B cell (primary cell): ENCODE measurements at regions not wholly inside any gene's neighbourhood (a gene's known extent, or its start where the extent isn't known, plus 50 kb on each side); places are given as distances from the start of the nearest gene placed in this dataset.

Source experiments
- ATAC-seq: fragments of 200-7000 bp; cut with Tn5 transposase; one replicate; pipeline ENCODE4 v1.10.0; 2021; ENCODE audit warnings: low read depth, mild to moderate bottlenecking, moderate number of reproducible peaks, moderate library complexity
- CTCF ChIA-PET: fragments of 350-600 bp; sonication (Branson Sonifier 250); formaldehyde crosslinking; loops from one replicate; lab custom pipeline; 2021; ENCODE audit warnings: antibody characterized with exemption, inconsistent platforms; lab: Charles Lee
- POLR2A ChIA-PET: fragments of 350-600 bp; sonication (Branson Sonifier 250); formaldehyde crosslinking; loops from one replicate; lab custom pipeline; 2021; ENCODE audit warnings: antibody characterized with exemption; lab: Charles Lee
- DNase-seq: peaks from one replicate; pipeline ENCODE4 v3.0.0; 2013
- H2AFZ ChIP-seq: 2 replicates; pipeline ENCODE4 v1.6.1; 2012; ENCODE audit warnings: mild to moderate bottlenecking, low read depth, low read length; ENCODE audit not compliant: insufficient read depth, poor library complexity, severe bottlenecking
- H3K27ac ChIP-seq, 2 donors: 1 replicate in 1 of 2; 2 replicates in 1 of 2; pipeline ENCODE4 v1.5.1; 2012 to 2013; ENCODE audit warnings: low read length in 2 of 2, mild to moderate bottlenecking in 2 of 2, moderate library complexity in 1 of 2
- H3K27me3 ChIP-seq, 4 experiments: fragments of 200-600 bp in 1 of 4; sonication (generic) in 1 of 4; replicated peaks in 1 of 4; 1 replicate in 2 of 4; 2 replicates in 2 of 4; pipeline versions ENCODE4 v1.6.1 to v1.7.0; 2013 to 2016; ENCODE audit warnings: low read length in 3 of 4, mild to moderate bottlenecking in 2 of 4, mixed read lengths in 1 of 4, moderate library complexity in 1 of 4; ENCODE audit not compliant: insufficient read depth in 4 of 4, control insufficient read depth in 3 of 4; ENCODE audit errors: control extremely low read depth in 1 of 4
- H3K36me3 ChIP-seq, 2 experiments: replicated peaks in 1 of 2; 1 replicate in 1 of 2; 2 replicates in 1 of 2; pipeline versions ENCODE4 v1.6.1 to v1.7.1; 2013; ENCODE audit warnings: low read length in 1 of 2; ENCODE audit not compliant: insufficient read depth in 2 of 2, control insufficient read depth in 1 of 2; ENCODE audit errors: control extremely low read depth in 1 of 2, extremely low read depth in 1 of 2
- H3K4me1 ChIP-seq, 2 donors: fragments of 200-600 bp in 1 of 2; sonication (generic) in 1 of 2; 1 replicate in 1 of 2; 2 replicates in 1 of 2; pipeline versions ENCODE4 v1.5.1 to v1.6.1; 2013 to 2017; ENCODE audit warnings: low read length in 2 of 2; ENCODE audit not compliant: control insufficient read depth in 2 of 2, insufficient read depth in 2 of 2
- H3K4me2 ChIP-seq: replicated peaks from 2 replicates; pipeline ENCODE3; 2012; ENCODE audit warnings: mild to moderate bottlenecking, low read depth, low read length; ENCODE audit not compliant: poor library complexity, severe bottlenecking
- H3K4me3 ChIP-seq, 5 experiments: fragments of 200-600 bp in 1 of 5; sonication (generic) in 1 of 5; 1 replicate in 3 of 5; 2 replicates in 2 of 5; pipeline versions ENCODE4 v1.5.1 to v1.7.0; 2011 to 2016; ENCODE audit warnings: low read length in 4 of 5, mild to moderate bottlenecking in 4 of 5, low read depth in 2 of 5, control low read depth in 1 of 5, moderate library complexity in 1 of 5; ENCODE audit not compliant: insufficient read depth in 1 of 5; ENCODE audit errors: control extremely low read depth in 1 of 5, extremely low read depth in 1 of 5
- H3K79me2 ChIP-seq: fragments of 200-600 bp; sonication (generic); one replicate; pipeline ENCODE4 v1.6.0; 2016; ENCODE audit warnings: low read length; ENCODE audit not compliant: control insufficient read depth, insufficient read depth
- H3K9ac ChIP-seq: fragments of 200-600 bp; sonication (generic); 2 replicates; pipeline ENCODE4 v1.6.1; 2017; ENCODE audit warnings: mild to moderate bottlenecking, low read length, moderate library complexity
- H3K9me3 ChIP-seq, 3 donors: one replicate each; pipeline versions ENCODE4 v1.6.1 to v1.7.1; 2013; ENCODE audit warnings: low read length in 2 of 3; ENCODE audit not compliant: control insufficient read depth in 2 of 3, insufficient read depth in 1 of 3; ENCODE audit errors: control extremely low read depth in 1 of 3
- H4K20me1 ChIP-seq: 2 replicates; pipeline ENCODE4 v1.6.0; 2012; ENCODE audit warnings: mild to moderate bottlenecking, low read length; ENCODE audit not compliant: insufficient read depth, control insufficient read depth, poor library complexity, severe bottlenecking
- H3K27ac Mint-ChIP-seq: one replicate; pipeline ENCODE4 v1.8.0; 2021; ENCODE audit warnings: mixed read lengths
- H3K27me3 Mint-ChIP-seq: one replicate; pipeline ENCODE4 v1.8.0; 2021; ENCODE audit warnings: mixed read lengths
- H3K4me1 Mint-ChIP-seq: one replicate; pipeline ENCODE4 v1.8.0; 2021; ENCODE audit warnings: mixed read lengths
- H3K4me3 Mint-ChIP-seq: one replicate; pipeline ENCODE4 v1.8.0; 2021; ENCODE audit warnings: mixed read lengths
- H3K9me3 Mint-ChIP-seq: one replicate; pipeline ENCODE4 v1.8.0; 2022; ENCODE audit warnings: mixed read lengths; ENCODE audit not compliant: insufficient read depth
- CTCF ChIP-seq: fragments of 200-600 bp; IDR thresholded peaks from one replicate; pipeline ENCODE4 v1.8.0; 2022; ENCODE audit warnings: antibody characterized with exemption, mild to moderate bottlenecking
- EZH2 ChIP-seq: IDR thresholded peaks from 2 replicates; pipeline ENCODE4 v1.6.1; 2012; ENCODE audit warnings: borderline replicate concordance, low read depth, mild to moderate bottlenecking, moderate library complexity, low read length; ENCODE audit not compliant: insufficient read depth, poor library complexity, severe bottlenecking
- WGBS: methylation state at CpG from one replicate; pipeline ENCODE4 v1.1.5; 2013; ENCODE audit warnings: missing lambda C conversion rate; ENCODE audit not compliant: insufficient coverage; 5-methylcytosine and 5-hydroxymethylcytosine counted together
- intact Hi-C: fragments of 100-400 bp; cut with micrococcal nuclease; formaldehyde crosslinking; loops from one replicate; pipeline ENCODE4 v1.10.0; 2022

GRCh38 chr6:169880516-169880915, 129.1 kb downstream of the ERMARD start:
- H3K79me2 ChIP-seq: no peaks in the 10 kb centered on the region
- H3K4me3 Mint-ChIP-seq: no peak overlapping the region
- no peaks in the 10 kb centered on the region for H3K9me3 Mint-ChIP-seq
- H3K27ac Mint-ChIP-seq: no peak overlapping the region
- H3K27ac ChIP-seq: no peak overlapping the region
- no peak overlapping the region for H3K9ac ChIP-seq
- no peaks in the 10 kb centered on the region for H4K20me1 ChIP-seq
- no peak overlapping the region for H3K4me2 ChIP-seq
- no peak for ATAC-seq
- WGBS: 85% methylated on average over 6 of the region's 6 CpGs
- H3K27me3 ChIP-seq: peaks cover 0 to 17% (median 6%) of the 10 kb centered on the region in 4 experiments
- H3K4me1 ChIP-seq: no peaks in the 10 kb centered on the region
- POLR2A ChIA-PET: no interaction called here
- H3K9me3 ChIP-seq: no peaks in the 10 kb centered on the region
- CTCF ChIA-PET: no interaction called here
- intact Hi-C loops: no loop called here
- no peak for DNase-seq
- H3K4me1 Mint-ChIP-seq: no peaks in the 10 kb centered on the region
- no peak for TF ChIP-seq EZH2
- no peak for TF ChIP-seq CTCF
- no peak overlapping the region for H3K4me3 ChIP-seq
- peaks cover 39% of the 10 kb centered on the region for H3K27me3 Mint-ChIP-seq
- H3K36me3 ChIP-seq: no peaks in the 10 kb centered on the region
- no peak overlapping the region for H2AFZ ChIP-seq

- CTCF ChIA-PET: no interaction called here
- no peaks in the 10 kb centered on the region for H3K4me1 Mint-ChIP-seq
Measured at GRCh38 chr6:169869301-169869700, 117.9 kb downstream of the ERMARD start.

More at GRCh38 chr6:169869301-169869700, 117.9 kb downstream of the ERMARD start:
- H3K9me3 ChIP-seq: peaks cover 0 to 3% (median 0%) of the 10 kb centered on the region in 3 donors
- no peak overlapping the region for H3K9ac ChIP-seq
- TF ChIP-seq CTCF (no peak), EZH2 (no peak)
- DNase-seq (no peak), ATAC-seq (no peak)
- Mint-ChIP-seq H3K9me3 (no peaks in the 10 kb centered on the region), H3K27me3 (no peaks in the 10 kb centered on the region), H3K4me3 (no peak overlapping the region), H3K27ac (no peak overlapping the region)
- H3K79me2 ChIP-seq: no peaks in the 10 kb centered on the region
- no peaks in the 10 kb centered on the region for H3K36me3 ChIP-seq
- no peak overlapping the region for H3K4me2 ChIP-seq
- POLR2A ChIA-PET: no interaction called here
- intact Hi-C loops: no loop called here
- H4K20me1 ChIP-seq: no peaks in the 10 kb centered on the region
- peaks cover 0 to 15% of the 10 kb centered on the region in 2 donors for H3K4me1 ChIP-seq
- no peak overlapping the region for H3K27ac ChIP-seq
- H2AFZ ChIP-seq: no peak overlapping the region
- WGBS: 95% methylated on average over 11 of the region's 11 CpGs
- no peaks in the 10 kb centered on the region for H3K27me3 ChIP-seq
- H3K4me3 ChIP-seq: no peak overlapping the region
